ENCODE measurements at regions not wholly inside any gene's neighbourhood (a gene's known extent, or its start where the extent isn't known, plus 50 kb on each side); places are given as distances from the start of the nearest gene placed in this dataset.

GRCh38 chr2:133653056-133653455, 84.8 kb upstream of the NCKAP5 start:
- ChIA-PET POLR2A (no interaction called here), RAD21 (ENCODE audit: low non-redundant PET in 1 of 2, low total read pairs in 2 of 2, uncharacterized antibody in 2 of 2, unreplicated experiment in 2 of 2) (no interaction called here), CTCF (no interaction called here)
- Histone ChIP-seq H3K9me3 (ENCODE audit: control insufficient read depth in 1 of 2, insufficient read depth in 1 of 2, low read depth in 1 of 2, low read length in 2 of 2) (no peaks in the 10 kb centered on the region), H4K20me1 (ENCODE audit: insufficient read depth) (no peaks in the 10 kb centered on the region), H3K9ac (ENCODE audit: low read length) (no peak overlapping the region), H3K27ac (ENCODE audit: low read depth, low read length) (no peak overlapping the region), H3K79me2 (ENCODE audit: insufficient read depth, low read length) (no peaks in the 10 kb centered on the region), H3K36me3 (ENCODE audit: control insufficient read depth in 1 of 2, insufficient read depth in 2 of 2, low read length in 2 of 2) (no peaks in the 10 kb centered on the region), H2AFZ (ENCODE audit: low read depth, low read length, poor library complexity, severe bottlenecking) (no peak overlapping the region), H3K9me2 (ENCODE audit: insufficient read depth) (no peaks in the 10 kb centered on the region), H3K4me3 (replicated peaks in 1 of 2; ENCODE audit: low read depth in 1 of 2, low read length in 2 of 2) (no peak overlapping the region), H3K27me3 (ENCODE audit: insufficient read depth, low read length) (no peaks in the 10 kb centered on the region), H3K4me2 (ENCODE audit: low read length) (no peak overlapping the region), H3K4me1 (ENCODE audit: control insufficient read depth in 1 of 2, insufficient read depth in 2 of 2, low read length in 2 of 2) (no peaks in the 10 kb centered on the region)
- no TSS peak for BruUV-seq (replicated peaks)
- intact Hi-C loops (cut with micrococcal nuclease), result no loop called here
- DNase-seq (ENCODE audit: low read depth, low spot score), result no peak
- ATAC-seq, result no peak
- TF ChIP-seq SIN3A (IDR thresholded peaks at IDR 0.05; ENCODE audit: low read depth) (no peak), POLR2AphosphoS5 (IDR thresholded peaks at IDR 0.05; ENCODE audit: low read depth, low read length) (no peak), RAD21 (IDR thresholded peaks at IDR 0.05; ENCODE audit: low read depth) (no peak)
- TF ChIP-seq, protein P1, sequence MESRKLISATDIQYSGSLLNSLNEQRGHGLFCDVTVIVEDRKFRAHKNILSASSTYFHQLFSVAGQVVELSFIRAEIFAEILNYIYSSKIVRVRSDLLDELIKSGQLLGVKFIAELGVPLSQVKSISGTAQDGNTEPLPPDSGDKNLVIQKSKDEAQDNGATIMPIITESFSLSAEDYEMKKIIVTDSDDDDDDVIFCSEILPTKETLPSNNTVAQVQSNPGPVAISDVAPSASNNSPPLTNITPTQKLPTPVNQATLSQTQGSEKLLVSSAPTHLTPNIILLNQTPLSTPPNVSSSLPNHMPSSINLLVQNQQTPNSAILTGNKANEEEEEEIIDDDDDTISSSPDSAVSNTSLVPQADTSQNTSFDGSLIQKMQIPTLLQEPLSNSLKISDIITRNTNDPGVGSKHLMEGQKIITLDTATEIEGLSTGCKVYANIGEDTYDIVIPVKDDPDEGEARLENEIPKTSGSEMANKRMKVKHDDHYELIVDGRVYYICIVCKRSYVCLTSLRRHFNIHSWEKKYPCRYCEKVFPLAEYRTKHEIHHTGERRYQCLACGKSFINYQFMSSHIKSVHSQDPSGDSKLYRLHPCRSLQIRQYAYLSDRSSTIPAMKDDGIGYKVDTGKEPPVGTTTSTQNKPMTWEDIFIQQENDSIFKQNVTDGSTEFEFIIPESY (IDR thresholded peaks at IDR 0.05; ENCODE audit: extremely low read depth, insufficient replicate concordance, low read length), result no peak
- TF ChIP-seq, protein P2, sequence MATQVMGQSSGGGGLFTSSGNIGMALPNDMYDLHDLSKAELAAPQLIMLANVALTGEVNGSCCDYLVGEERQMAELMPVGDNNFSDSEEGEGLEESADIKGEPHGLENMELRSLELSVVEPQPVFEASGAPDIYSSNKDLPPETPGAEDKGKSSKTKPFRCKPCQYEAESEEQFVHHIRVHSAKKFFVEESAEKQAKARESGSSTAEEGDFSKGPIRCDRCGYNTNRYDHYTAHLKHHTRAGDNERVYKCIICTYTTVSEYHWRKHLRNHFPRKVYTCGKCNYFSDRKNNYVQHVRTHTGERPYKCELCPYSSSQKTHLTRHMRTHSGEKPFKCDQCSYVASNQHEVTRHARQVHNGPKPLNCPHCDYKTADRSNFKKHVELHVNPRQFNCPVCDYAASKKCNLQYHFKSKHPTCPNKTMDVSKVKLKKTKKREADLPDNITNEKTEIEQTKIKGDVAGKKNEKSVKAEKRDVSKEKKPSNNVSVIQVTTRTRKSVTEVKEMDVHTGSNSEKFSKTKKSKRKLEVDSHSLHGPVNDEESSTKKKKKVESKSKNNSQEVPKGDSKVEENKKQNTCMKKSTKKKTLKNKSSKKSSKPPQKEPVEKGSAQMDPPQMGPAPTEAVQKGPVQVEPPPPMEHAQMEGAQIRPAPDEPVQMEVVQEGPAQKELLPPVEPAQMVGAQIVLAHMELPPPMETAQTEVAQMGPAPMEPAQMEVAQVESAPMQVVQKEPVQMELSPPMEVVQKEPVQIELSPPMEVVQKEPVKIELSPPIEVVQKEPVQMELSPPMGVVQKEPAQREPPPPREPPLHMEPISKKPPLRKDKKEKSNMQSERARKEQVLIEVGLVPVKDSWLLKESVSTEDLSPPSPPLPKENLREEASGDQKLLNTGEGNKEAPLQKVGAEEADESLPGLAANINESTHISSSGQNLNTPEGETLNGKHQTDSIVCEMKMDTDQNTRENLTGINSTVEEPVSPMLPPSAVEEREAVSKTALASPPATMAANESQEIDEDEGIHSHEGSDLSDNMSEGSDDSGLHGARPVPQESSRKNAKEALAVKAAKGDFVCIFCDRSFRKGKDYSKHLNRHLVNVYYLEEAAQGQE (IDR thresholded peaks at IDR 0.05; ENCODE audit: low read depth), result no peak
